GM12874 (cell line): ENCODE measurements at regions not wholly inside any gene's neighbourhood (a gene's known extent, or its start where the extent isn't known, plus 50 kb on each side); places are given as distances from the start of the nearest gene placed in this dataset.

Experiments used
- TF ChIP-seq, protein P1 (sequence below): IDR thresholded peaks from 2 replicates; pipeline ENCODE4 v1.5.1; 2011; ENCODE audit warnings: low read depth, mild to moderate bottlenecking, control low read depth, low read length, moderate library complexity; ENCODE audit not compliant: insufficient read depth

DNA sequence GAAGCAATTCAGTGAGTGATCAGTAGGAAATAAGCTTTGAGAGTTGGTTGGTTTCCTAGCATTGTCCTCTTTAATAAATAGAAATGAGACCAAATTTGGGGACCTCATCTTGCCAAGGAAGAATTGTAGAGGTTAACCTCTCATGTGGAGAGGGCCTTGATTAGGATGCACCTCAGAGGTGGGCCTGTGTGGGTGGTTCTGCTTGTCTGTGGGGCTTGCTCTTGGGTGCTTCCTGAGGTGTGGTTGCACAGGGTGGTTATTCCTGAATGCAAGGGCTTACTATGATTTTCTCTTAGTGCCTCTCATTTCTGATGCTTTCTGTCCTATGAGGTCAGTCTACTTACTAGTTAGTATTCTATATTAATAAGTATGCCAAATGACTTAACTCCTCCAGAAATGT lies 89.6 kb upstream of the MGAT5 start:
- TF ChIP-seq, protein P1, sequence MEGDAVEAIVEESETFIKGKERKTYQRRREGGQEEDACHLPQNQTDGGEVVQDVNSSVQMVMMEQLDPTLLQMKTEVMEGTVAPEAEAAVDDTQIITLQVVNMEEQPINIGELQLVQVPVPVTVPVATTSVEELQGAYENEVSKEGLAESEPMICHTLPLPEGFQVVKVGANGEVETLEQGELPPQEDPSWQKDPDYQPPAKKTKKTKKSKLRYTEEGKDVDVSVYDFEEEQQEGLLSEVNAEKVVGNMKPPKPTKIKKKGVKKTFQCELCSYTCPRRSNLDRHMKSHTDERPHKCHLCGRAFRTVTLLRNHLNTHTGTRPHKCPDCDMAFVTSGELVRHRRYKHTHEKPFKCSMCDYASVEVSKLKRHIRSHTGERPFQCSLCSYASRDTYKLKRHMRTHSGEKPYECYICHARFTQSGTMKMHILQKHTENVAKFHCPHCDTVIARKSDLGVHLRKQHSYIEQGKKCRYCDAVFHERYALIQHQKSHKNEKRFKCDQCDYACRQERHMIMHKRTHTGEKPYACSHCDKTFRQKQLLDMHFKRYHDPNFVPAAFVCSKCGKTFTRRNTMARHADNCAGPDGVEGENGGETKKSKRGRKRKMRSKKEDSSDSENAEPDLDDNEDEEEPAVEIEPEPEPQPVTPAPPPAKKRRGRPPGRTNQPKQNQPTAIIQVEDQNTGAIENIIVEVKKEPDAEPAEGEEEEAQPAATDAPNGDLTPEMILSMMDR, result no peak

DNA sequence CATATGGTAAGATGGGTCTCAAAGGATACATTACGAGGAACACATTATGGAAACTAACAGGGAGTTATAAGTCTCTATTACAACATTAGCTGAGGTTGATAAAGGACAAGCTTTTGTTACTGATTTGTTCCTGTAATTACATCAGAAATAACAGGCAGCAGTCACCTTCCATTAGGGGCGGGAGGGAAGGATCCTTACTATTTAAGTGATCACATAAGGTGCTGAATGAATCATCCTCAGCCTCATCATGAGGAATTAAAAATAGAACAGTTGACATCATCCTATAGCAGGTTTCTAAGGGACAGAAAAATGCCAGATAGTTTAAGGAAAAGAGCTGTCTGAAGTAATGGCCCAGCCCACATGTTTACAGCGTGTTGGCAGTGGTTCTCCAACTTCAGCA lies 86.9 kb upstream of the MGAT5 start:
- TF ChIP-seq, protein P1, result no peak

DNA sequence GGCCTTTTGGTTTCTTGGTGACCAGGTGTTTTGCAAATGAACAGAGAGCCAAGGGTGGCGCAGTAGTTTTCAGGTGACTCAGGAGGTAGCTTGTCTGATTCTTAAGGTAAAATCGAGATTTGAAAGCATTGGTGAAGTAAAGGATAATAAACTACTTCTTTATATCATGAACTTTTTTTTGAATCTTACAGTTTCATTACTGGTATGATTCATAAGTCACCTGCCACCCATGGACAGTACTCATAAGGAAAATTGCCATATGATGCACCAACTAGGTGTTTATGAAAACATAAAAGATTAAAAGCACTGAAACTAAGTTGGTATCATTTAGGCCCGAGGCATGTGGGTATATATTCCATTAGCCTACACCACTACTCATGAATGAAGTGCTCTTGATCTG lies 84.1 kb upstream of the MGAT5 start:
- TF ChIP-seq, protein P1, result no peak

DNA sequence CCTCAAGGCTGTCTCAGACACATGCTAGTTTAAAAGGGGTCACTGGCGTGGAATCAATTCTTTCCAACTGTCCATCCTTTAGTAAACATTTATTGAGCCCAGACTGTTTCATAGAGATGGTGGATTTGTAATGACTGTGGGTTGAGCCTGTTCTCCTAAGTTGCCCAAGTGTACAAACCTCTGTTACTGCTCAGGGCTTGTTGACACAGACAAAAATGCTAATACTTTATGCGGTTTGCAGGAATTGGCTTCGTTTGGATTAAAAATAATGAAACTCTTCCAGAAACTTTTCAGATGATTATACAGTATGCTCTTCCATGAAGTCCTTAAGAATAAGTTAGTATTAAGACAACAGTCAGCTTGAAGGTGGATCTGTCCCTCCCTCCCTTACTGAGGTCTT lies 83.6 kb upstream of the MGAT5 start:
- TF ChIP-seq, protein P1, result no peak

DNA sequence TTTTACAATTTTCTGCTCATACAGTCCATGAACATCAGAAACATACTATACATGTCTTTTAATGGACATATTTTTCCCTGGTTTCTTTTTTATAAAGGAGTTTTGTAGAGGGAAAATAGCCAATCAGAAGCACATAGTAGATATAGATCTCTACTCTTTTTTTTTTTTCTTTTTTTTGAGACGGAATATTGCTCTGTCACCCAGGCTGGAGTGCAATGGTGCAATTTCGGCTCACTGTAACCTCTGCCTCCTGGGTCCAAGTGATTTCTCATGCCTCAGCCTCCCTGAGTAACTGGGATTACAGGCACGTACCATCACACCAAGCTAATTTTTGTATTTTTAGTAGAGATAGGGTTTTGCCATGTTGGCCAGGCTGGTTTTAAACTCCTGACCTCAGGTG lies 83.2 kb upstream of the MGAT5 start:
- TF ChIP-seq, protein P1, result no peak

DNA sequence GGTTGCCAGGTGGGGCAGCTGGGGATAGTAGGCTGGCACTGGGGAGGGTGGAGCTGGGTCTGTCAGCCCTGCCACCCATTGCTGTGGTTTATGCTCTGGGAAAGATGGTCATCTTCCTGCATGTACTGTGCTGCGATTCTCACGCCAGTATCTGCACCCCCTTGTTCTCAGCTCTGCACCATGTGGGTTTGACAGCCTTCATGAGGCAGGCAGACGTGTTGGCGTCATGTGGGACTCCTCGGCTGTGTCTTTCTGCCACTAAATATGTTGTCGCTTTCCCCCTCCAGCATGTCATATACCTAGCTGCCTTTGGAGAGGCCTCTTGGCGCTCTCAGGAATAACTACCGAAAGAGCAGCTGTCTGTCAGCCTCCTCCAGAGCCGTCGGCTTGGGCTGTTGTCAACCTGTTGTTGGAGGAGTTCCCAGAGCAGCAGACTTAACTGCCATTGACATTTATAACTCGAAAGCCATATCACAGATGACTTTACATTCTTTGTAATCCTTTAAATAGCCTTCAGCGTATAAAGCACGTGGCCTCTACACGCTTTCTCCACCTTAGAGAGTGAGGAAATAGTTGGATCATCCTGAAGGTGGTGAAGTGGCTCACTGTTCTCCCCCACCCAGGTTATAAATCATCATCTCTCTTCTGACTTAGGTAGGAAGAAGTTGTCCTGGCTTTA lies 80.4 kb upstream of the MGAT5 start:
- TF ChIP-seq, protein P1, result no peak

DNA sequence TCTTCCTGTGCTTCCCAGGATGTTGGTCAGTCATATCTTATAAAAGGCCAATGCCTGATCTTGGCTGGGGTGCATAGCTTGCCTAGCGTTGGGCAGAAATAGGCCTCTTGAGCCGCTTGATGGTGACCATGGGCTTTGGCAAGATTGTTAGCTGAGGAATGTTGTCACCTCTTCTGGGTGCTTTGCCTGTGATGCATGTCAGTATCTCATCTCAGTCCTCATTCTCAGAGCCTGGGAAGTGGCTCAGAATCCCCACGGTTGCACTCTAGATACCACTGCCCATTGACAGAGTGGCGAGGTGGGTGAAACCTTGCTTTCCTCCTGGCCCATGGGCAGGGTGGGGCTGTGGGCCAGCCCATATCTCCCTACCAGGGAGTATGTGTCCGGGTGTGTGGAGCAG lies 79.2 kb upstream of the MGAT5 start:
- TF ChIP-seq, protein P1, result no peak
